Ishikawa (cell line): ENCODE measurements at regions not wholly inside any gene's neighbourhood (a gene's known extent, or its start where the extent isn't known, plus 50 kb on each side); places are given as distances from the start of the nearest gene placed in this dataset.

ENCODE experiments used
- CEBPB ChIP-seq: IDR thresholded peaks from 2 replicates; pipeline ENCODE4 v1.6.1; 2012
- EP300 ChIP-seq: IDR thresholded peaks from 2 replicates; pipeline ENCODE4 v1.6.1; 2012; ENCODE audit warnings: borderline replicate concordance
- FOXM1 ChIP-seq: IDR thresholded peaks from 2 replicates; pipeline ENCODE4 v1.6.1; 2012; ENCODE audit warnings: low read depth, borderline replicate concordance
- MAX ChIP-seq: IDR thresholded peaks from 2 replicates; pipeline ENCODE4 v1.6.1; 2012
- NFIC ChIP-seq: IDR thresholded peaks from 2 replicates; pipeline ENCODE4 v1.6.1; 2012
- RAD21 ChIP-seq: IDR thresholded peaks from 2 replicates; pipeline ENCODE4 v1.6.1; 2012; ENCODE audit warnings: low read depth
- TCF12 ChIP-seq: IDR thresholded peaks from 2 replicates; pipeline ENCODE4 v1.6.1; 2012; ENCODE audit warnings: low read depth

- TF ChIP-seq FOXM1 (no peak), EP300 (no peak), TCF12 (no peak), CEBPB (no peak), RAD21 (no peak), NFIC (no peak), MAX (no peak)
Observed at GRCh38 chr22:27526901-27527300, 274.7 kb downstream of the MN1 start.
